ENCODE measurements at regions not wholly inside any gene's neighbourhood (a gene's known extent, or its start where the extent isn't known, plus 50 kb on each side); places are given as distances from the start of the nearest gene placed in this dataset.
A peak's percentile ranks its signal among the peaks of the same experiment; 100 is the strongest.
"Not testable (repeated sequence)": the region's sequence is repeated elsewhere in the genome, so short reads cannot be mapped to it uniquely, and the experiment has no call there.

DNA sequence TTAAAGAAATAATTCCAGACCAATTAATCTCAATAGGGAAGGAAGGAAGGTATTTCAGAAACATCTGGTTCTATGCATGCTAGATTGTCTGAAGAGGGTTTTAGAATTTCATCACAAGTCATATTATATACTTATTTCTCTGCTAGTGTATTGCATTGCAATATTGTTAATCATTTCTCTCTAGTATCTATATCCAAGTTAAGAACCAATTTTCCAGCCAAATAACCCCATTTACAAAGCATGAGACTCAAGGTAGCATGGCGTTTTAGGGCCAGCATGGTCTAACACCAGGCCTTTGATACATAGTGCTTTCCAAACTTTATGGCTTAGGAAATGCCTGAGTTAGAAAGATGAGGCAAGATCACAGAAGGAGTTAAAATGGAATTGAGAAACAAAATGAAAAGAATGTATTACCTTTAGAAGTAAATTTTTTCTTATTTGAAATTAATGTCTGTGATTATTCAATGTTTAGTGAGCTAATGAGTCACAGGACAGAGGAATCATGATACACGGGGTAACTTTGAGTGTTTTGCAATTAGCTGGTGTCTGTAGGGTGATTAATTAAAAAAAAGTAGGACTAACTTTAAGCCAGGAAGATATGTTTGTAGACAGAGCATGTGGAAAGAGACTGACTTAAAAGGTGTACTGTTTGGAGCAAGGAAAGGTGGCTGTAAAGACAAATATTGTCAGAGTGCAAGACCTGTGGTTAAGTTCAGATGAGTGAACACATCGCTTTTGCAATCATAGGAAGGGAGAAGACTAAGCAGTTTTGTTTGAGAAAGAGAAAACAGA, 1006.2 kb upstream of the CITED2 start:
- TF ChIP-seq POLR2A (IDR thresholded peaks at IDR 0.05; ENCODE audit: low read depth, low read length), result no peak
- DNase-seq (ENCODE audit: insufficient read length, low spot score) (no peak), FAIRE-seq (no peak)

DNA sequence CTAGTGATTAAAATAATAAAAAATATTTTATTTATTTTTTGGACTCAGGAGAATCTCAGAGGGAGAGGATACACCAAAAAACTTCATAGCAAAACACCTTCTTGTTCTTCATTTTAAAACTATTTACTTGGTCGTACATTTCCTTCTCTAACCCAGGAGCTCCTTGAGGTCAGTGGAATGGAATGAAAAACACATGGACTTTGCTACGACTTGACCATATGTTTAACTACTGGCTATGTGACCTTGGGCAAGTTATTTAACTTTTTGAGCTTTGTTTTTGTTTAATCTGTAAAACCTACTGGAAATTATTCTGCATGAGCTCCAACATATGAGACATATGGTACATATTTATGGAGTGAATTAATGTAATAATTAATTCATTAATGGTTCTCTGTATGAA, 1005.5 kb upstream of the CITED2 start:
- no peak for TF ChIP-seq POLR2A (IDR thresholded peaks at IDR 0.05; ENCODE audit: low read depth, low read length)
- FAIRE-seq (no peak), DNase-seq (ENCODE audit: insufficient read length, low spot score) (no peak)

- DNase-seq (ENCODE audit: insufficient read length, low spot score) (no peak), FAIRE-seq (no peak)
- TF ChIP-seq POLR2A (IDR thresholded peaks at IDR 0.05; ENCODE audit: low read depth, low read length), result no peak
Measured at GRCh38 chr6:140376209-140376608, 1001.8 kb upstream of the CITED2 start.

DNA sequence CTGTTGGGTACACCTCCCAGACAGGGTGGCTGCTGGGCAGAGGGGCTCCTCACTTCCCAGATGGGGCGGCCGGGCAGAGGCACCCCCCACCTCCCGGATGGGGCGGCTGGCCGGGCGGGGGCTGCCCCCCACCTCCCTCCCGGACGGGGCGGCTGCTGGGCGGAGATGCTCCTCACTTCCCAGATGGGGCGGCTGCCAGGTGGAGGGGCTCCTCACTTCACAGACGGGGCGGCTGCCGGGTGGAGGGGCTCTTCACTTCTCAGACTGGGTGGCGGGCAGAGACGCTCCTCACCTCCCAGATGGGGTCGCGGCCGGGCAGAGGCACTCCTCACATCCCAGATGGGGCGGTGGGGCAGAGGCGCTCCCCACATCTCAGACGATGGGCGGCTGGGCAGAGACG, 999.3 kb upstream of the CITED2 start:
- FAIRE-seq; DNase-seq (ENCODE audit: insufficient read length, low spot score): not testable (repeated sequence)

- no peak for DNase-seq (ENCODE audit: insufficient read length, low spot score)
- FAIRE-seq, result no peak
- TF ChIP-seq POLR2A (IDR thresholded peaks at IDR 0.05; ENCODE audit: low read depth, low read length), result no peak
Measured at GRCh38 chr6:140372064-140372463, 997.6 kb upstream of the CITED2 start.

DNA sequence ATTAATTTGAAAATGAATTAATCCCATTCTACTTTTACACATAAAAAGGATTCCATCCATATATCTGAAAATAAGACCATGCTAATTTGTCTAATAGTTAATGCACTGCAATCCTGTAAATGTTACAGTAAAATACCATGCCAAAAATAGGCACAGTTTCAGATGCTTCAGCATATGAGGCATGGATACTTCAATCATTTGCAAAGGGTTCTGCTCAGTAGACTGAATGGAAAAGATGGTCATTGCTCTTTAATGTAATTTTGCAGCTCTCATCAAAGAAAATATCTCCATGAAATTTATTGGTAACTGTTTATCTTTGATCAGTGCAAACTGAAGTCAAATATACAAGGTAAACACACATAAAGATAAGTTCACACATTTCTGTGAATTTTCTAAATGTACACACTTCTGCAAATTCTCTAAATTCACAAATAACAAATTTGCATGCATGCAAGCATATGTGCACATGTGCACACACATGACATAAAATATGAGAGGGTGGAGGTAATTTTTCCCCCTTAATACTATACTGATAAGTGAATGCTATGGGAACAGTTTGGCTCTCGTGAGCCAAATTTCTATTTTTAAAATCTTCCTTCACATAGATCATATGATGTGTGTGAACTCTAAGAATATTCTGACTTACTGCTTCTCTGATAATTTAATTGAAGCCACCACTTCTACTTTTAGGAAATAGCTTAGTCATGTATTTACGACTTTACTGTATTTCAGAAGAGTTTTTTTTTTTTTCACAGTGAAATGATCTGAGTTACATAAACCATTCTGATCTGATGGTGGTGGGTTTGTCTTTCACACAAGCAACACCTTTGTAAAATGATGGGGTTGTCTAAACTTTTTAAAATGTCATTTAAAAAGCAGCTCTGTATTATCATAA, 996.8 kb upstream of the CITED2 start:
- TF ChIP-seq POLR2A (IDR thresholded peaks at IDR 0.05; ENCODE audit: low read depth, low read length), result no peak
- FAIRE-seq (no peak), DNase-seq (ENCODE audit: insufficient read length, low spot score) (no peak)

DNA sequence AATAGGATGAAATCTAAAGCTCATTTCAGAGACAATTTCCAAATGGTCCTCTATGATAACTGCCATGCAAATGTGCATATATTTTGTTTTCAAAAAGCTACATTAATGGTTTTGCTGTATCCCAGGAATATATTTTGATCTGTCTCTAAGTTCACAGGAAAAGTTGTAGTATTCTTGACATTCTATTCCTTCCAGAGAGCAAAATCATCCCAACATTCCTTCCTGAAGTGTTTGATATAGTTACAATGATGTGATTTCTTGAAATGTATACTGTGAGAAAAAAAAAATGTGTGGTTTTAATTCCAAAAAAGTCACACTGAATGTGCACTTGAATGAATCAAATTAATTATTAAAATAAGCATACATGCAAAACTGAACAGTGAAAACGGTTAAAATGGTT, 996.0 kb upstream of the CITED2 start:
- FAIRE-seq (no peak), DNase-seq (ENCODE audit: insufficient read length, low spot score) (no peak)
- TF ChIP-seq POLR2A (IDR thresholded peaks at IDR 0.05; ENCODE audit: low read depth, low read length), result no peak

- no peak for FAIRE-seq
- TF ChIP-seq POLR2A (IDR thresholded peaks at IDR 0.05; ENCODE audit: low read depth, low read length), result no peak
- DNase-seq (ENCODE audit: insufficient read length, low spot score), result peak; percentile 6
Measured at GRCh38 chr6:140366991-140367390, 992.5 kb upstream of the CITED2 start.

DNA sequence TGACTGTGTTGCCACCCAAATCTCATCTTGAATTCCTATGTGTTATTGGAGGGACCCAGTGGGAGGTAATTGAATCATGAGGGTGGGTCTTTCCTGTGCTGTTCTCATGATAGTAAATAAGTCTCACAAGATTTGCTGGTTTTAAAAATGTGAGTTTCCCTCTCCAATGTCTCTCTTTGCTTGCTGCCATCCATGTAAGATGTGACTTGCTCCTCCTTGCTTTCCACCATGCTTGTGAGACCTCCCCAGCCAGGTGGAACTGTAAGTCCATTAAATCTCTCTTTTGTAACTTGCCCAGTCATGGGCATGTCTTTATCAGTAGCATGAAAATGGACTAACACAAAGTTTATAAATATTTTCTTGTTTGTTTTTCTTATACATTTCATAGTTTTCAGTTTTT, 990.5 kb upstream of the CITED2 start:
- TF ChIP-seq POLR2A (IDR thresholded peaks at IDR 0.05; ENCODE audit: low read depth, low read length), result no peak
- FAIRE-seq (no peak), DNase-seq (ENCODE audit: insufficient read length, low spot score) (no peak)

GRCh38 chr6:140360651-140361050, 986.2 kb upstream of the CITED2 start:
- no peak for DNase-seq (ENCODE audit: insufficient read length, low spot score)
- TF ChIP-seq POLR2A (IDR thresholded peaks at IDR 0.05; ENCODE audit: low read depth, low read length), result no peak
- FAIRE-seq, result no peak

- DNase-seq (ENCODE audit: insufficient read length, low spot score), result no peak
- TF ChIP-seq POLR2A (IDR thresholded peaks at IDR 0.05; ENCODE audit: low read depth, low read length), result no peak
- FAIRE-seq, result no peak
Measured at GRCh38 chr6:140355476-140355875, 981.0 kb upstream of the CITED2 start.

GRCh38 chr6:140354296-140354695, 979.8 kb upstream of the CITED2 start:
- FAIRE-seq, result no peak
- DNase-seq (ENCODE audit: insufficient read length, low spot score), result no peak

GRCh38 chr6:140353536-140353935, 979.1 kb upstream of the CITED2 start:
- DNase-seq (ENCODE audit: insufficient read length, low spot score) (no peak), FAIRE-seq (no peak)
- no peak for TF ChIP-seq POLR2A (IDR thresholded peaks at IDR 0.05; ENCODE audit: low read depth, low read length)

More at GRCh38 chr6:140354296-140354695, 979.8 kb upstream of the CITED2 start:
- TF ChIP-seq POLR2A (IDR thresholded peaks at IDR 0.05; ENCODE audit: low read depth, low read length), result no peak

DNA sequence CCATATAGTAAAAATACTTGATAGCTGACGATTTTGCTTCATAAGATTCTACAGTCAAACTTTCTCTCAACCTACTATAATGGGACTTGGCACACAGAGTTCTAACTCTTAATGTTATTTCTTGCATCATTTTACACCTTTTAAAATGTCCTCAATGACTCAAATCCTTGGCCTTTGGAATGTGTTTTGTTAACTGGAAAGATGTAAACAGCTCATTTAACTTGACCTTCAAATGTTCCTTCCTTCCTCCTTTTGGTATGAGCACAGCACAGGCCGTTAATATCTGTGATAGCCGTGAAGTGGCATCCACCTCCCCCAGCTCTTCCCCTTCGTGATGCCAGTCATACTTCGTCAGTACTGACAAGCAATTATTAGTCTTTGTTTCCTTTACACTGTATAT, 972.0 kb upstream of the CITED2 start:
- TF ChIP-seq POLR2A (IDR thresholded peaks at IDR 0.05; ENCODE audit: low read depth, low read length), result no peak
- DNase-seq (ENCODE audit: insufficient read length, low spot score), result no peak
- FAIRE-seq, result peak; percentile 62

- DNase-seq (ENCODE audit: insufficient read length, low spot score) (no peak), FAIRE-seq (no peak)
- no peak for TF ChIP-seq POLR2A (IDR thresholded peaks at IDR 0.05; ENCODE audit: low read depth, low read length)
Measured at GRCh38 chr6:140345935-140346334, 971.5 kb upstream of the CITED2 start.

All from H54 (cell line).